GM19023 (cell line): ENCODE measurements at regions not wholly inside any gene's neighbourhood (a gene's known extent, or its start where the extent isn't known, plus 50 kb on each side); places are given as distances from the start of the nearest gene placed in this dataset.

Experiments used
- ATAC-seq: cut with Tn5 transposase; IDR thresholded peaks from one replicate; pipeline ENCODE4 v1.9.1; 2021; ENCODE audit warnings: mild to moderate bottlenecking, moderate library complexity; ENCODE audit not compliant: unreplicated experiment

GRCh38 chr2:149826471-149827125 is 239.0 kb upstream of the MMADHC start:
- no peak for ATAC-seq

- ATAC-seq, result no peak
Measured at GRCh38 chr2:149825473-149825872, 237.9 kb upstream of the MMADHC start.

GRCh38 chr2:149824136-149824535 is 236.6 kb upstream of the MMADHC start:
- no peak for ATAC-seq

GRCh38 chr2:149819356-149819957 is 231.9 kb upstream of the MMADHC start:
- no peak for ATAC-seq

- ATAC-seq, result no peak
Measured at GRCh38 chr2:149816756-149817551, 229.4 kb upstream of the MMADHC start.

GRCh38 chr2:149815941-149816340 is 228.4 kb upstream of the MMADHC start:
- no peak for ATAC-seq

- ATAC-seq, result no peak
Measured at GRCh38 chr2:149814901-149815300, 227.3 kb upstream of the MMADHC start.

GRCh38 chr2:149814049-149814448 is 226.5 kb upstream of the MMADHC start:
- ATAC-seq, result no peak

- no peak for ATAC-seq
Measured at GRCh38 chr2:149808556-149808955, 221.0 kb upstream of the MMADHC start.

- ATAC-seq, result no peak
Measured at GRCh38 chr2:149806651-149807050, 219.1 kb upstream of the MMADHC start.

- ATAC-seq, result no peak
Measured at GRCh38 chr2:149800624-149801542, 213.3 kb upstream of the MMADHC start.

- ATAC-seq, result no peak
Measured at GRCh38 chr2:149799013-149799705, 211.6 kb upstream of the MMADHC start.

- ATAC-seq, result no peak
Measured at GRCh38 chr2:149797030-149797429, 209.5 kb upstream of the MMADHC start.

GRCh38 chr2:149789549-149789948 is 202.0 kb upstream of the MMADHC start:
- ATAC-seq, result no peak

- no peak for ATAC-seq
Measured at GRCh38 chr2:149787206-149787605, 199.6 kb upstream of the MMADHC start.

GRCh38 chr2:149783284-149783683 is 195.7 kb upstream of the MMADHC start:
- no peak for ATAC-seq

- no peak for ATAC-seq
Measured at GRCh38 chr2:149782572-149782971, 195.0 kb upstream of the MMADHC start.

GRCh38 chr2:149781263-149781808 is 193.8 kb upstream of the MMADHC start:
- ATAC-seq, result no peak

GRCh38 chr2:149773006-149773405 is 185.4 kb upstream of the MMADHC start:
- no peak for ATAC-seq

- no peak for ATAC-seq
Measured at GRCh38 chr2:149768320-149768799, 180.8 kb upstream of the MMADHC start.
